ENCODE measurements at regions not wholly inside any gene's neighbourhood (a gene's known extent, or its start where the extent isn't known, plus 50 kb on each side); places are given as distances from the start of the nearest gene placed in this dataset.

GRCh38 chr13:29934531-29935308 lies 84.3 kb upstream of the UBL3 start:
- TF ChIP-seq CTCF (IDR thresholded peaks at IDR 0.05; ENCODE audit: low read depth, low read length, missing input control) (no peak), TAF1 (conservative IDR thresholded peaks at IDR 0.05) (no peak), REST (IDR thresholded peaks at IDR 0.05) (no peak), SP1 (IDR thresholded peaks at IDR 0.05) (no peak), RAD21 (IDR thresholded peaks at IDR 0.05) (no peak), GABPA (IDR thresholded peaks at IDR 0.05 in 1 of 2, conservative IDR thresholded peaks at IDR 0.05 in 1 of 2) (no peak), JUND (IDR thresholded peaks at IDR 0.05) (no peak), MAX (IDR thresholded peaks at IDR 0.05) (no peak), YY1 (IDR thresholded peaks at IDR 0.05) (no peak), ZBTB33 (IDR thresholded peaks at IDR 0.05) (no peak), HNF4A (conservative IDR thresholded peaks at IDR 0.05) (no peak), FOXA1 (IDR thresholded peaks at IDR 0.05) (no peak), ATF3 (IDR thresholded peaks at IDR 0.05) (no peak), EGR1 (IDR thresholded peaks at IDR 0.05; ENCODE audit: low read depth in 2 of 2) (no peak)

All from liver (tissue), 3 donors.